Thyroid gland (tissue), 4 donors: ENCODE measurements at regions not wholly inside any gene's neighbourhood (a gene's known extent, or its start where the extent isn't known, plus 50 kb on each side); places are given as distances from the start of the nearest gene placed in this dataset.

Experiments used
- POLR2A ChIP-seq, 2 donors: fragments of 450-650 bp; IDR thresholded peaks; one replicate each; pipeline ENCODE4 v1.6.1; 2017; ENCODE audit warnings: antibody characterized with exemption in 2 of 2, mild to moderate bottlenecking in 2 of 2, moderate library complexity in 1 of 2
- TF ChIP-seq, protein P1 (sequence below), 6 experiments: fragments of 200-600 bp in 3 of 6; fragments of 450-650 bp in 3 of 6; sonication (generic) in 3 of 6; IDR thresholded peaks; one replicate each; pipeline ENCODE4 v1.5.1; 2016 to 2019; ENCODE audit warnings: antibody characterized with exemption in 6 of 6, mild to moderate bottlenecking in 2 of 6, inconsistent platforms in 1 of 6, moderate library complexity in 1 of 6

DNA sequence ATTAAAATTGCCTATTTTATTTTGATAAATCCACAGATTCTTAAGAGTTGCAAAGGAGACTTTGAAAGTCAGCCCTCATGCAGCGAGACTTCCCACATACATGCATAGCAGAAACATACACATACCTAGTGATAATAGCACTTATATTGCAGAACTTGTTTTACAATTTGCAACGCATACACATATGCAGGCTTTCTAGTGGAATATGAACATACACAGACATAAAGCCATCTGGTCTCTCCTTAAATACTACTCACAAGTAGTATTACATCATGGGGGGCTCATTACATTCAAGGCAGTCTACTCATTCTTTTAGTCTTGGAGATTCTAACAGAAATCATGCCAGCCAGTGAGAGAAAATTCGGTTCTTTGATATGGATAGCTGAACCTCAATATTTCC, 295.1 kb upstream of the RND3 start:
- TF ChIP-seq, protein P1, sequence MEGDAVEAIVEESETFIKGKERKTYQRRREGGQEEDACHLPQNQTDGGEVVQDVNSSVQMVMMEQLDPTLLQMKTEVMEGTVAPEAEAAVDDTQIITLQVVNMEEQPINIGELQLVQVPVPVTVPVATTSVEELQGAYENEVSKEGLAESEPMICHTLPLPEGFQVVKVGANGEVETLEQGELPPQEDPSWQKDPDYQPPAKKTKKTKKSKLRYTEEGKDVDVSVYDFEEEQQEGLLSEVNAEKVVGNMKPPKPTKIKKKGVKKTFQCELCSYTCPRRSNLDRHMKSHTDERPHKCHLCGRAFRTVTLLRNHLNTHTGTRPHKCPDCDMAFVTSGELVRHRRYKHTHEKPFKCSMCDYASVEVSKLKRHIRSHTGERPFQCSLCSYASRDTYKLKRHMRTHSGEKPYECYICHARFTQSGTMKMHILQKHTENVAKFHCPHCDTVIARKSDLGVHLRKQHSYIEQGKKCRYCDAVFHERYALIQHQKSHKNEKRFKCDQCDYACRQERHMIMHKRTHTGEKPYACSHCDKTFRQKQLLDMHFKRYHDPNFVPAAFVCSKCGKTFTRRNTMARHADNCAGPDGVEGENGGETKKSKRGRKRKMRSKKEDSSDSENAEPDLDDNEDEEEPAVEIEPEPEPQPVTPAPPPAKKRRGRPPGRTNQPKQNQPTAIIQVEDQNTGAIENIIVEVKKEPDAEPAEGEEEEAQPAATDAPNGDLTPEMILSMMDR (IDR thresholded peaks at IDR 0.05) = no peak
- no peak for TF ChIP-seq POLR2A (IDR thresholded peaks at IDR 0.05)
